HG02588 (cell line): ENCODE measurements at regions not wholly inside any gene's neighbourhood (a gene's known extent, or its start where the extent isn't known, plus 50 kb on each side); places are given as distances from the start of the nearest gene placed in this dataset.

Experiments used
- ATAC-seq: cut with Tn5 transposase; IDR thresholded peaks from one replicate; pipeline ENCODE4 v1.9.1; 2021; ENCODE audit warnings: mild to moderate bottlenecking, moderate library complexity; ENCODE audit not compliant: unreplicated experiment

GRCh38 chr12:115443351-115443938 is 759.5 kb upstream of the TBX3 start:
- no peak for ATAC-seq

- ATAC-seq: no peak
Observed at GRCh38 chr12:115440438-115440837, 756.5 kb upstream of the TBX3 start.

- ATAC-seq: no peak
Observed at GRCh38 chr12:115439008-115439601, 755.1 kb upstream of the TBX3 start.

- ATAC-seq: no peak
Observed at GRCh38 chr12:115438314-115438713, 754.3 kb upstream of the TBX3 start.

GRCh38 chr12:115437061-115437567 is 753.1 kb upstream of the TBX3 start:
- no peak for ATAC-seq

- ATAC-seq: no peak
Observed at GRCh38 chr12:115433014-115433634, 749.1 kb upstream of the TBX3 start.

- ATAC-seq: no peak
Observed at GRCh38 chr12:115430636-115431035, 746.7 kb upstream of the TBX3 start.

GRCh38 chr12:115426732-115427131 is 742.8 kb upstream of the TBX3 start:
- no peak for ATAC-seq

GRCh38 chr12:115424003-115424402 is 740.0 kb upstream of the TBX3 start:
- ATAC-seq: no peak

- no peak for ATAC-seq
Observed at GRCh38 chr12:115423546-115423987, 739.6 kb upstream of the TBX3 start.

GRCh38 chr12:115422845-115423545 is 739.0 kb upstream of the TBX3 start:
- no peak for ATAC-seq

GRCh38 chr12:115421796-115422709 is 738.1 kb upstream of the TBX3 start:
- ATAC-seq: no peak

- no peak for ATAC-seq
Observed at GRCh38 chr12:115421350-115421749, 737.4 kb upstream of the TBX3 start.

GRCh38 chr12:115419145-115419646 is 735.2 kb upstream of the TBX3 start:
- ATAC-seq: no peak

- no peak for ATAC-seq
Observed at GRCh38 chr12:115417610-115418009, 733.6 kb upstream of the TBX3 start.

- ATAC-seq: no peak
Observed at GRCh38 chr12:115416869-115417268, 732.9 kb upstream of the TBX3 start.

- no peak for ATAC-seq
Observed at GRCh38 chr12:115413626-115414025, 729.7 kb upstream of the TBX3 start.

GRCh38 chr12:115412831-115413230 is 728.9 kb upstream of the TBX3 start:
- no peak for ATAC-seq

- no peak for ATAC-seq
Observed at GRCh38 chr12:115411121-115411520, 727.1 kb upstream of the TBX3 start.

- ATAC-seq: no peak
Observed at GRCh38 chr12:115408642-115409041, 724.7 kb upstream of the TBX3 start.
